T follicular helper cell (primary cell): ENCODE measurements at regions not wholly inside any gene's neighbourhood (a gene's known extent, or its start where the extent isn't known, plus 50 kb on each side); places are given as distances from the start of the nearest gene placed in this dataset.

ENCODE experiments used
- DNase-seq: peaks from one replicate; pipeline ENCODE4 v3.0.0-alpha.2; 2020; ENCODE audit warnings: low read depth

DNA sequence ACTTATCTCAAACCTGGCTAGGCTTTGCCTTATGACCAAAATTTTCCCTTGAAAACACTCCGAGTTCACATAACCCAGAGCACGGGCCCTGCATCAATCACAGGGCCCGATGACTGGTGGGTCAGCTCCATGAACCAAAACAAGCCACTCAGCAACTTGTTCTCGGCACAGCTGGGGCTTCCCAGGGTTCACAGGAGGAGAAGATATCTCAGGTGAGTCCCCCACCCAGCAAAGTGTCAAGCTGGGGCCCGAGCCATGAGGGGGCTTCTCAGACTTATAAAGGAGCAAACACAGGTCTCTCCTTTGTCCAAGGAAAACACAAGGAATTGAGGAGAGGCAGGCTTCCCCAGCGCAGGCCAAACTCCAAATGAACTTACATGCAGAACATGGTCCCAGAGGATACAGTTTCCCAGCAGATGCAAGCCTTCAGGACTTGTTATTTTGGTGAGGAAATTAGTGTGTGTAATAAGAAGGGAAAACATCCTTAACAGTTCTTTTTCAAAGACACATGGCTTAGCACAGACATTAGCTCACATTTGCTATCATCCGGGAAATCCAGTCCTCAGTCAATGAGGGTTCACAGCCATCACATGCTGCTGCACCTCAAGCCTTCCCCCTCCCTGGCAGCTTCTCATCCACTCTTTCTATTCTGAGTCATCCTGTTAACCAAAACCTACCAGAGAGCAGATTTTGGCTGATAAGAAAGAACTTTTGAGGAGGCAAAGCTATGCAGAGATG, 98.1 kb upstream of the NFIA start:
- no peak for DNase-seq

GRCh38 chr1:60983701-60984061, 98.7 kb upstream of the NFIA start:
- DNase-seq = no peak

DNA sequence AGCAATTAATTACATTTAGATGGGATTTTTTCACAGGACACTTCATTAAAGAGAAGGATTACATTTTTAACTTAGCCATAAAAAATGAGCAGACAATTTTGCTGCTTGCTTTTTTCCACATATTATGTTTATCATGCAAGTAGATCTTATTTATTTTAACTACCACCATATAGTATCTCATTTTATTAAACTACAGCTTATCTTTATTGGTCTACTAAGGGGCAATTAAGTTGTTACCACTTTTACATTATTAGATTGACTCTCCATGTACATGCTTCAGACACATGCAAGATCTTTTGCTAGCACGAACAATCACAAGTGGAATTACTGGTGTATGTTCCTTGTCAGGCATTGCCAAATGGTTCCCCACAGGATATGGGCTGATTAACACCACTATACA, 99.8 kb upstream of the NFIA start:
- DNase-seq = no peak

GRCh38 chr1:60981357-60981756, 101.0 kb upstream of the NFIA start:
- DNase-seq = no peak

- DNase-seq = peak; percentile 21
These were observed 103.7 kb upstream of the NFIA start for GRCh38 chr1:60978421-60979357.

- no peak for DNase-seq
These were observed 104.7 kb upstream of the NFIA start for GRCh38 chr1:60977661-60978060.

GRCh38 chr1:60974524-60975372, 107.6 kb upstream of the NFIA start:
- no peak for DNase-seq

GRCh38 chr1:60973668-60974067, 108.7 kb upstream of the NFIA start:
- no peak for DNase-seq

DNA sequence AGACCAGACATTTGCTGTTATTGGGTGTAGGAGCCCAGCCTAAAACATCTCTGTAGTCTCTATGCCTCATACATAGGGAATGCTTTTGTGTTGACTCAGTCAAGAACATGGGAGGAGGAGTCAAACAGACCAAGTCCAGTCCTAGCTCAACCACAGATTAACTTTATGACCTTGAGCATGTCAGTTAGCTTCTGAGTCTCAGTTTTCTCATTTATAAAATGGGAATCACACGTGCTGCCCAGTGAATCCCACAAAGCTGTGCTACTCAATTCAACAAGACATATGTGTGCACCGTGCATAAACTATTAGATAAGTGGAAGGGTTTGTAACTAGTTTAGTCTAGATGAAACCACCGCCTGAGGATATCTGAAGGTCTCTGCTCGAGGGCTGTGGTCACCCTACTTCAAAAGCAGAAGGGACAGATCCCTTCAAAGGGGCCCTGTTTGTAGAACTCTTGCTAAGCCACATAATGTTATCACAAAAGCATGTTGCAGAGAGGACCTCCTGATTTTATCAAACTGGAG, 109.5 kb upstream of the NFIA start:
- no peak for DNase-seq

- DNase-seq = no peak
These were observed 111.0 kb upstream of the NFIA start for GRCh38 chr1:60971330-60971729.

GRCh38 chr1:60969971-60970509, 112.3 kb upstream of the NFIA start:
- DNase-seq = no peak

GRCh38 chr1:60965280-60965854, 117.0 kb upstream of the NFIA start:
- no peak for DNase-seq

- no peak for DNase-seq
These were observed 119.0 kb upstream of the NFIA start for GRCh38 chr1:60963167-60963940.

- DNase-seq = no peak
These were observed 121.4 kb upstream of the NFIA start for GRCh38 chr1:60960891-60961461.

GRCh38 chr1:60959701-60960100, 122.7 kb upstream of the NFIA start:
- no peak for DNase-seq

DNA sequence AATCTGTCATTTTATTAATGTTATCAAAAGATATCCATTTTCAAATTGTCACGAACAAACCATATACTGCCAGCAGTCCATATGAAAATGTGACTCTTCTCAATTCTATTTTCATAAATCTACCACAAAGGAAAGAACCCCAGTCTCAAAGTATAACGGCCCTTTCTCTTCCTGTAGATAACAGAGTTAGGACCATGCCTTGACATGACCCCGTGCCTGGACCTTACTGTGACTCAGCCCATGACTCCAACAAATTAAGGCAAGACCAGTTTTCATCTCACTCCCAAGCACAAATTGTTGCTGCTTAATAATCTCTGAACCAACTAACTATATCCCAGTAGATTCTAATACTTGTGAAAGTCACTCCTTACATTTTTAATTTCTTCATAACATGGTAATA, 124.4 kb upstream of the NFIA start:
- no peak for DNase-seq

- no peak for DNase-seq
These were observed 125.8 kb upstream of the NFIA start for GRCh38 chr1:60956520-60956919.

- no peak for DNase-seq
These were observed 129.7 kb upstream of the NFIA start for GRCh38 chr1:60952612-60953111.

GRCh38 chr1:60950224-60951063, 131.9 kb upstream of the NFIA start:
- DNase-seq = no peak
